Right forelimb (tissue), 1 donor: ENCODE measurements at regions not wholly inside any gene's neighbourhood (a gene's known extent, or its start where the extent isn't known, plus 50 kb on each side); places are given as distances from the start of the nearest gene placed in this dataset.
"Not testable (repeated sequence)": the region's sequence is repeated elsewhere in the genome, so short reads cannot be mapped to it uniquely, and the experiment has no call there.

Source experiments
- DNase-seq: peaks from one replicate; pipeline ENCODE4 v3.0.0-alpha.2; 2018

- no peak for DNase-seq
These were observed 55.4 kb upstream of the KLF14 start for GRCh38 chr7:130789436-130789835.

DNA sequence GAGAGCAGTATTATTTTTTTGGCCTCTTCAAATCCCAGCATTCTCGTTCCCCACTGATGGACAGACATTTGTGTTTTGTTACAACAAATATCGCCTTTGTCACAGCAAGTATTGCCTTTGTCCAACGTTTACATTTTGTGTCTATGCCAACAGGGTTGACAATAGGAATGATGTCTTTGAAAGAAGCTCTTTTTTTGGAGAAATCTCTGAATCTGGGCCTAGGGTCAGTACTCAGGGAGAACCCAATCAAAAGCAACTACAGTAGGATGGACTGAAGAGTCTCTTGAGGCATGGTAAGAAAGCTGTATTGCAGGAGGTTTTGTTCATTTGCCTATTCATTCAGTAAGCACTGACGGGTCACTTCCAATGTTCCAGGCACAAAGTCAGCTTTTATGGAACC lies 57.7 kb upstream of the KLF14 start:
- DNase-seq: no peak

- no peak for DNase-seq
These were observed 60.0 kb upstream of the KLF14 start for GRCh38 chr7:130793855-130794618.

DNA sequence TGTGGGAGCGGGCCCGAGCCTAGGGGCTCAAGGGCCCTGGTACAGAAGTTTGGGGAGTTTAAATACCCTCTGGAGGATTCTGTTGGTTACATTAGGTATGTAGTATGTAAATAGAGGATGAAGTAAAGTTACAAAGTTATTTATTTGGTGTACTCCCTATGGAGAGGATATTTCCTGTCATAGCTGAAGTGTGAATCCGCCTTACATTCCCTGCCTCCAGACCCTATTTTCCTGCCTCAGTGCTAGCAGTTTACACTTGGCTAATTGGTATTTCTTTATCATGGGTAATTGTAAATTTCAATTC lies 60.6 kb upstream of the KLF14 start:
- DNase-seq: no peak

- not testable (repeated sequence) for DNase-seq
These were observed 62.4 kb upstream of the KLF14 start for GRCh38 chr7:130796425-130796824.

- no peak for DNase-seq
These were observed 69.1 kb upstream of the KLF14 start for GRCh38 chr7:130803127-130803526.

DNA sequence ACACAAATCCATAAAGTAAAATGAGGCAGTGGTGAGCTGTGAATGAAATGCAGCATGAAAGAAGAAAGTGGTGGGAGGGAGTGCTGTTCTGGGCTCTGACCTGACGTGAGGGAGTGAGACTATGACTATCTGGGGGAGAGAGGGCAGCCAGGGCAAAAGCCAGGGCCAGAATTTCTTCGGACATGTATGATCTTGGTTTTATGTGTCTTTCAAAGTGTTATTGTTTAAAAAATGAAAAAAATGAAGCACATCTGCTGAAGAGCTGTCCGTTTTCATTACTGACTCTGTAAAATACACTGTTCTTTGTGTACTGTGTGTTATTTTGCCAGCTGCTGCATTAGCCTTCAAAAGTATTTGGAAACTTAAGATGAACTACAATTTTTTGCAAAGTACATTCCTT lies 70.2 kb upstream of the KLF14 start:
- DNase-seq: no peak

GRCh38 chr7:130812819-130813218 lies 78.8 kb upstream of the KLF14 start:
- not testable (repeated sequence) for DNase-seq

DNA sequence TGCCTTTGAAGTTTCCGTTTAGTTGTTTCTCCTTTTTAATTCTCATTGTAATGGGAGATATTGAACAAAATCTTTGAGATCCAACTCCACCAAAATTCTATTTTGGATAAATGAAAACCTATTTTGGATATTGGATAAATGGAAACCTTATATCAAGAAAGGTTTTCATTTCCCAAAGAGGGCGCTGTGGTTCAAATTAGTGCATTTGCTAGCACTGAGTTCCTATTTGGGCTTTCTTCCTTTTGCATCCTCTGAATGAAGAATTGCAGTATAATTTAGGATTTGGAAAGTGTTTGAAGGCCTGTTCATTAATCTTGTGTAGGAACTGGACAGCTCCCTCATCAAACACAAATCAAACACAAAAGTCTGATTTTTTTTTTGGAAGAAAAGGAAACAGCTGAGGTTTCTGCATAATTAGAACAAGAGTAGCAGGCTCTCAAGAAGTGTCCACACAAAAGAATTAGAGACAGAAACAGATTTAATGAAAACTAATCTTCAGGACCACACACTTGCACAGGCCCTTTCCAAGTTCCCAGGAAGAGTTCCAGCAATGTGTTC lies 80.8 kb upstream of the KLF14 start:
- no peak for DNase-seq

DNA sequence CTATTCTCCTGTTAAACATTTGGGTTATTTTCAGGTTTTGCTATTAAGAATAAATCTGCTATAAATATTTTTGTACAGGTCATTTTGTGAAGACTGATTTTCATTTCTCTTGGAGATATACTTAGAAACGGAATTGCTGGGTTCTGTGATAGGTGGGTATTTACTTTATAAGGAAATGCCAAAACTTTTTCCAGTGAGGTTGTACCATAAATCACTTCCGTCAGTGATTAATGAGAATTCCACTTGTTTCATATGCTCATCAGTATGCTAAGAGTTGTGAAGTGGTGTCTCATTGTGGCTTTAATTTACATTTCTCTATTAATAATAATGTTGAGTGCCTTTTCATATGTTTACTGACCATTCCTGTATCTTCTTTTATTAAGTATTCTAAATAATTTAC lies 84.0 kb upstream of the KLF14 start:
- no peak for DNase-seq

DNA sequence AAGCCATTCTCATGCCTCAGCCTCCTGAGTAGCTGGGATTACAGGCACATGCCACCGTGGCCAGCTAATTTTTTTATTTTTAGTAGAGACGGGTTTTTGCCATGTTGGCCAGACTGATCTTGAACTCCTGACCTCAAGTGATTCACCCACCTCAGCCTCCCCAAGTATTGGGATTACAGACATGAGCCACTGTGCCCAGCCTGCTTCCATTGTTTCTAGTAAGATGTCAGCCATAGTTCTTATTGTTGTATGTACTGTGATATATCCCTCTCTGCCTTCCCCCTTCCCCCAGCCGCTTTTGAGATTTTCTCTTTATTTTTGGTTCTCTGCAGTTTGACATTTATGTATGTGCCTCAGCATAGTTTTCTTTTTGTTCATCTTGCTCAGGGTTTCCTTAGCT lies 87.9 kb upstream of the KLF14 start:
- no peak for DNase-seq

DNA sequence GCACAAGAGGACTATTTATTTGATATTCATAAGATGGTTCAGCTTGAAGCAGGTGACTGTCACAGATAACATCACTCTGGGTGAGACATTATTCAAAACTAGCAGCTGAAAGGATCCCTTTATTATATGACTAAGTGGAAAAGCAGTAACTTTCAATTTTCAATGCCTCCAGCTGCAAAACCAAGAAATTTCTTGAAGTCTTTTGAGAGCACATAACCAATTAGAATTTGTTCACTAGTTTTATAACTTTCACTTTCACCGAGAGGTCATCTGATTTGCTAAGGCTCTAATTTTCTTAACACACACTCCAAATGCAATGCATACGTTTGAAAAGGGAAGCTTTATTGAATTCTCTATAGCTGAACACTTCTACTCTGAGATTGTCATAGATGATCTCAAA lies 88.6 kb upstream of the KLF14 start:
- DNase-seq: no peak

DNA sequence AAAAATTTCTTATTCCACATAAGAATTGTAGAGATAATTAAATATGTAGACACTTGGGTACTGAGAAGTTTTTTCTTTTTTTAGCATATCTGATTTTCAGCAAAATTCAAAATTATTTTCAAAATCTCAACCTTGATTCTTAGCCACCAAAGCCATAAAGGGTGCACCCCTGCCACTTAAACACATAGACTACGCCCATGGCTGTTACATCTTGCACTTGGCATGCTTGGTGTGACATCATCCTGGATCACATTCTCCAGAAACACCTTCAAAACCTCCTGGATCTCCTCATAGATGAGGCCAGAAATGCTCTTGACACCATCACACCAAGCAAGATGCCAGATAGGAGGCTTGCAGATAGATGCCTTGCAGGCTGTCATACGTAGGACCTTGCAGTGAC lies 89.1 kb upstream of the KLF14 start:
- DNase-seq: no peak

DNA sequence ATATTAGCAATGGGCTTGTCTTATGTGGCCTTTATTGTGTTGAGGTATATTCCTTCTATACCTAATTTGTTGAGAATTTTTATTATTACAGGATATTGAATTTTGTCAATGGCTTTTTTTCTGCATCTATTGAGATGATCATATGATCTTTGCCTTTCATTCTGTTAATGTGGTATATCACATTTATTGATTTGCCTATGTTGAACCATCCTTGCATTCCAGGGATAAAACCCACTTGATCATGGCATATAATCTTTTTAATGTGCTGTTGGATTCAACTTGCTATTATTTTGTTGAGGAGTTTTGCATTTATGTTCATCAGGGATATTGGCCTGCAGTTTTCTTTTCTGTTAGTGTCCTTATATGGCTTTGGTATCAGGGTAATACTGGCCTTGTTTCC lies 91.8 kb upstream of the KLF14 start:
- no peak for DNase-seq

GRCh38 chr7:130829415-130829814 lies 95.4 kb upstream of the KLF14 start:
- DNase-seq: no peak

GRCh38 chr7:130831322-130831721 lies 97.3 kb upstream of the KLF14 start:
- DNase-seq: no peak

GRCh38 chr7:130831817-130832481 lies 97.9 kb upstream of the KLF14 start:
- DNase-seq: no peak

GRCh38 chr7:130838738-130839137 lies 104.7 kb upstream of the KLF14 start:
- DNase-seq: no peak

DNA sequence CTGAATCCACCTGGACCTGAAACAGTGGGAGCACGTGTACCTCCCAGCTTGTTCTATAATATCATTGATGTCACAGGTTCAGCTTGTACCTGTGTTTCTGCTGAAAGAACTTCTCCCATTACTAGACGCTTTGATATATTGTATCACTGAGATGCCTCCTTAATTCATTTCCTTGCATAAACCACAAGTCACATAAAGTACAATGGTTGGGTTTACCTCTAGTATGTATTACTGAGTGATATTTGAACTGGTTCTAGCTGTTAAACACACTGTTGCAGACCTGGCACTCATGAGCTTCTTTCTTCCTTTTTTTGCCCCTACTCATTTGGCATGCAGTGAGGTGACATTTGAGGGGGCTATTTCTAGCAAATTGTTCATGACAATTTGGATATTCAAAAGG lies 106.6 kb upstream of the KLF14 start:
- no peak for DNase-seq

- DNase-seq: no peak
These were observed 107.4 kb upstream of the KLF14 start for GRCh38 chr7:130841416-130841815.

DNA sequence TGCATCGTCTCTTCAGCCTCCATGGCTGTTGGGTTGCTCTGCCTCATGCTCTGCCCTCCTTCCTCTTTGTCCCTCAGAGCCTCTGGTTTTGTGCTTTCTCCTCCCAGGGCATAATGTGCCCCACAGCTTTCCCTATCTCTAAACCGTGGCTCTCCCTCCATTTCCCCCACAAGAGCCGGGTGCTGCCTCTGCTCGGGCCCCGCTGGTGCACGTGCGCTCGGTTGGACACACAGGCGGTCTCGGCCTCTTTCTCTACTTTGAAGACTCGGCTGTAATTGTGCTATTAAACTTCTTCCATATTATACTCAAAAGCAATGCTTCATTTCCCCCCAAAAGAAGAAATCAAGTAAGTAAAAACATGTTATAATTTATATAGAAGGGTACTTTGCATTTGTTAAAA lies 109.7 kb upstream of the KLF14 start:
- DNase-seq: no peak

DNA sequence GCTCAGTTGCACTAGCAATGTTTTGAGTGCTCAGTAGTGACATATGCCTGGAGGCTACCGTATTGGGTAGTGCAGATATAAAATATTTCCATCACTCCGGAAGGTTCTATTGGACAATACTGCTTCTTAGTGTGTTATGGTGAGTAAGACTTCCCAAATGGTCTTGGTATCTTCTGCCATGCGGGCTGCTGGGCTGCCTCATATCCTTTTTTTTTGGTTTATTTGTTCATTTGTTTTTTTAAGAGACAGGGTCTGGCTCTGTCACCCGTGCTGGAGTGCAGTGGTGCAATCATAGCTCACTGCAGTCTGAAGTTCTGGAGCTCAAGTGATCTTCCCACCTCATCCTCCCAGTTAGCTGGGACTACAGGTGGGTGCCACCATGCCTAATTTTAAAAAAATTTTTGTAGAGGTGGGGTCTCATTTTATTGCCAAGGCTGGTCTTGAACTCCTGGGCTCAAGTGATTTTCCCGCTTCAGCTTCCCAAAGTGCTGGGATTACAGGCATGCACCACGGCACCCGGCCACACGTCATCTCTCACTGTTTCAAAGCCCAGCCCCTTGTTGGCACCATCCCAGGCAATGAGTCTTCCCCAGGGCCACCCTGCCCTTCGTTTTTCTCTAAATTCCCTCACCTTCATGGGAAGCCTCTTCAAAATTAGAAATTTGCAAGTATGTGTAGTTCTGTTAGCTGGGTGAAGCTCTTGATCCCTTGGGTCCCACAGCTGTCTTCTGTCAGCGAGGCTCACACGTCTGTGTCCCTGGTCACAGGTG lies 111.0 kb upstream of the KLF14 start:
- no peak for DNase-seq

GRCh38 chr7:130845581-130846085 lies 111.6 kb upstream of the KLF14 start:
- no peak for DNase-seq

- no peak for DNase-seq
These were observed 115.6 kb upstream of the KLF14 start for GRCh38 chr7:130849604-130850003.
